ENCODE measurements at regions not wholly inside any gene's neighbourhood (a gene's known extent, or its start where the extent isn't known, plus 50 kb on each side); places are given as distances from the start of the nearest gene placed in this dataset.
"Not testable (repeated sequence)": the region's sequence is repeated elsewhere in the genome, so short reads cannot be mapped to it uniquely, and the experiment has no call there.

- CTCF ChIA-PET; H3K36me3 ChIP-seq (ENCODE audit: control insufficient read depth in 2 of 2, extremely low read depth in 1 of 2, insufficient read depth in 1 of 2, low read length in 1 of 2); H3K4me3 Mint-ChIP-seq; H3K4me1 Mint-ChIP-seq; H3K27ac ChIP-seq (ENCODE audit: low read length); H3K27ac Mint-ChIP-seq; H3K4me1 ChIP-seq (ENCODE audit: control insufficient read depth in 1 of 2, extremely low read depth in 1 of 2, insufficient read depth in 2 of 2, low read length in 2 of 2); H3K27me3 Mint-ChIP-seq; H3K9me3 ChIP-seq; H3K9me3 Mint-ChIP-seq; DNase-seq; POLR2A ChIA-PET; H3K4me3 ChIP-seq (ENCODE audit: control insufficient read depth in 1 of 2, extremely low read depth in 1 of 2, low read length in 1 of 2); H3K27me3 ChIP-seq (replicated peaks in 1 of 2; ENCODE audit: control insufficient read depth in 2 of 2, extremely low read depth in 1 of 2, insufficient read depth in 2 of 2, low read length in 1 of 2); H3K36me3 Mint-ChIP-seq: not testable (repeated sequence)
- peak in 2 of 4 experiments; percentile 50 to 62 for ATAC-seq (replicated peaks in 1 of 4)
- WGBS (ENCODE audit: insufficient coverage): no CpG with 5 or more reads among the region's 2 CpGs
Observed at GRCh38 chrY:25973746-25974145, 351.8 kb downstream of the CDY1 start.

GRCh38 chrY:25987720-25988119, 365.8 kb downstream of the CDY1 start:
- not testable (repeated sequence) for H3K9me3 Mint-ChIP-seq

GRCh38 chrY:25999848-26000247, 377.9 kb downstream of the CDY1 start:
- H3K27ac Mint-ChIP-seq; H3K27ac ChIP-seq (ENCODE audit: low read length); H3K9me3 Mint-ChIP-seq; H3K4me1 Mint-ChIP-seq; H3K27me3 Mint-ChIP-seq; H3K4me3 ChIP-seq (ENCODE audit: control insufficient read depth in 1 of 2, extremely low read depth in 1 of 2, low read length in 1 of 2); H3K4me1 ChIP-seq (ENCODE audit: control insufficient read depth in 1 of 2, extremely low read depth in 1 of 2, insufficient read depth in 2 of 2, low read length in 2 of 2); POLR2A ChIA-PET; H3K36me3 Mint-ChIP-seq; DNase-seq; ATAC-seq (replicated peaks in 1 of 4); CTCF ChIA-PET; H3K4me3 Mint-ChIP-seq; H3K9me3 ChIP-seq; H3K27me3 ChIP-seq (replicated peaks in 1 of 2; ENCODE audit: control insufficient read depth in 2 of 2, extremely low read depth in 1 of 2, insufficient read depth in 2 of 2, low read length in 1 of 2); H3K36me3 ChIP-seq (ENCODE audit: control insufficient read depth in 2 of 2, extremely low read depth in 1 of 2, insufficient read depth in 1 of 2, low read length in 1 of 2): not testable (repeated sequence)

More at GRCh38 chrY:25987720-25988119, 365.8 kb downstream of the CDY1 start:
- H3K4me1 Mint-ChIP-seq; POLR2A ChIA-PET; H3K4me3 Mint-ChIP-seq; CTCF ChIA-PET; DNase-seq; H3K4me3 ChIP-seq (ENCODE audit: control insufficient read depth in 1 of 2, extremely low read depth in 1 of 2, low read length in 1 of 2); H3K36me3 Mint-ChIP-seq; H3K27ac Mint-ChIP-seq; H3K27me3 Mint-ChIP-seq; H3K4me1 ChIP-seq (ENCODE audit: control insufficient read depth in 1 of 2, extremely low read depth in 1 of 2, insufficient read depth in 2 of 2, low read length in 2 of 2); H3K36me3 ChIP-seq (ENCODE audit: control insufficient read depth in 2 of 2, extremely low read depth in 1 of 2, insufficient read depth in 1 of 2, low read length in 1 of 2); H3K27ac ChIP-seq (ENCODE audit: low read length); H3K27me3 ChIP-seq (replicated peaks in 1 of 2; ENCODE audit: control insufficient read depth in 2 of 2, extremely low read depth in 1 of 2, insufficient read depth in 2 of 2, low read length in 1 of 2); ATAC-seq (replicated peaks in 1 of 4); H3K9me3 ChIP-seq: not testable (repeated sequence)
- no CpG with 5 or more reads among the region's 11 CpGs for WGBS (ENCODE audit: insufficient coverage)

- H3K27me3 ChIP-seq (replicated peaks in 1 of 2; ENCODE audit: control insufficient read depth in 2 of 2, extremely low read depth in 1 of 2, insufficient read depth in 2 of 2, low read length in 1 of 2); H3K27ac Mint-ChIP-seq; H3K4me3 ChIP-seq (ENCODE audit: control insufficient read depth in 1 of 2, extremely low read depth in 1 of 2, low read length in 1 of 2); H3K4me1 ChIP-seq (ENCODE audit: control insufficient read depth in 1 of 2, extremely low read depth in 1 of 2, insufficient read depth in 2 of 2, low read length in 2 of 2); H3K9me3 ChIP-seq; H3K36me3 Mint-ChIP-seq; ATAC-seq (replicated peaks in 1 of 4); H3K27me3 Mint-ChIP-seq; H3K4me1 Mint-ChIP-seq; H3K27ac ChIP-seq (ENCODE audit: low read length); H3K9me3 Mint-ChIP-seq; DNase-seq; POLR2A ChIA-PET; H3K4me3 Mint-ChIP-seq; H3K36me3 ChIP-seq (ENCODE audit: control insufficient read depth in 2 of 2, extremely low read depth in 1 of 2, insufficient read depth in 1 of 2, low read length in 1 of 2); CTCF ChIA-PET: not testable (repeated sequence)
- WGBS (ENCODE audit: insufficient coverage): no CpG with 5 or more reads among the region's 3 CpGs
Observed at GRCh38 chrY:26047365-26047764, 425.4 kb downstream of the CDY1 start.

GRCh38 chrY:26057949-26058348, 436.0 kb downstream of the CDY1 start:
- H3K36me3 Mint-ChIP-seq; H3K9me3 ChIP-seq; POLR2A ChIA-PET; H3K27ac Mint-ChIP-seq; H3K4me1 ChIP-seq (ENCODE audit: control insufficient read depth in 1 of 2, extremely low read depth in 1 of 2, insufficient read depth in 2 of 2, low read length in 2 of 2); H3K27ac ChIP-seq (ENCODE audit: low read length); H3K4me3 Mint-ChIP-seq; H3K9me3 Mint-ChIP-seq; H3K36me3 ChIP-seq (ENCODE audit: control insufficient read depth in 2 of 2, extremely low read depth in 1 of 2, insufficient read depth in 1 of 2, low read length in 1 of 2); ATAC-seq (replicated peaks in 1 of 4); H3K4me1 Mint-ChIP-seq; H3K27me3 ChIP-seq (replicated peaks in 1 of 2; ENCODE audit: control insufficient read depth in 2 of 2, extremely low read depth in 1 of 2, insufficient read depth in 2 of 2, low read length in 1 of 2); H3K27me3 Mint-ChIP-seq; DNase-seq; CTCF ChIA-PET; H3K4me3 ChIP-seq (ENCODE audit: control insufficient read depth in 1 of 2, extremely low read depth in 1 of 2, low read length in 1 of 2): not testable (repeated sequence)
- no CpG with 5 or more reads among the region's 2 CpGs for WGBS (ENCODE audit: insufficient coverage)

- H3K4me1 Mint-ChIP-seq; H3K36me3 Mint-ChIP-seq; H3K4me1 ChIP-seq (ENCODE audit: control insufficient read depth in 1 of 2, extremely low read depth in 1 of 2, insufficient read depth in 2 of 2, low read length in 2 of 2); H3K4me3 ChIP-seq (ENCODE audit: control insufficient read depth in 1 of 2, extremely low read depth in 1 of 2, low read length in 1 of 2); H3K9me3 ChIP-seq; CTCF ChIA-PET; H3K36me3 ChIP-seq (ENCODE audit: control insufficient read depth in 2 of 2, extremely low read depth in 1 of 2, insufficient read depth in 1 of 2, low read length in 1 of 2); H3K27me3 ChIP-seq (replicated peaks in 1 of 2; ENCODE audit: control insufficient read depth in 2 of 2, extremely low read depth in 1 of 2, insufficient read depth in 2 of 2, low read length in 1 of 2); H3K27ac ChIP-seq (ENCODE audit: low read length); H3K27me3 Mint-ChIP-seq; ATAC-seq (replicated peaks in 1 of 4); DNase-seq; H3K27ac Mint-ChIP-seq; H3K9me3 Mint-ChIP-seq; POLR2A ChIA-PET; H3K4me3 Mint-ChIP-seq: not testable (repeated sequence)
- WGBS (ENCODE audit: insufficient coverage): no CpG with 5 or more reads among the region's 4 CpGs
Observed at GRCh38 chrY:26059229-26059628, 437.3 kb downstream of the CDY1 start.

- H3K4me3 ChIP-seq (ENCODE audit: control insufficient read depth in 1 of 2, extremely low read depth in 1 of 2, low read length in 1 of 2); H3K27ac Mint-ChIP-seq; H3K9me3 ChIP-seq; H3K27me3 Mint-ChIP-seq; H3K4me1 ChIP-seq (ENCODE audit: control insufficient read depth in 1 of 2, extremely low read depth in 1 of 2, insufficient read depth in 2 of 2, low read length in 2 of 2); CTCF ChIA-PET; DNase-seq; H3K4me3 Mint-ChIP-seq; H3K4me1 Mint-ChIP-seq; H3K27me3 ChIP-seq (replicated peaks in 1 of 2; ENCODE audit: control insufficient read depth in 2 of 2, extremely low read depth in 1 of 2, insufficient read depth in 2 of 2, low read length in 1 of 2); H3K27ac ChIP-seq (ENCODE audit: low read length); H3K9me3 Mint-ChIP-seq; H3K36me3 Mint-ChIP-seq; ATAC-seq (replicated peaks in 1 of 4); POLR2A ChIA-PET; H3K36me3 ChIP-seq (ENCODE audit: control insufficient read depth in 2 of 2, extremely low read depth in 1 of 2, insufficient read depth in 1 of 2, low read length in 1 of 2): not testable (repeated sequence)
- WGBS (ENCODE audit: insufficient coverage): no CpG with 5 or more reads among the region's 2 CpGs
Observed at GRCh38 chrY:26073167-26073566, 451.2 kb downstream of the CDY1 start.

All from T-cell (primary cell).